Neural cell (in vitro differentiated cells): ENCODE measurements at regions not wholly inside any gene's neighbourhood (a gene's known extent, or its start where the extent isn't known, plus 50 kb on each side); places are given as distances from the start of the nearest gene placed in this dataset.

Experiments
- CTCF ChIP-seq: fragments of 450-650 bp; IDR thresholded peaks from 2 replicates; pipeline ENCODE4 v1.5.1; 2014; ENCODE audit warnings: antibody characterized with exemption, mild to moderate bottlenecking, moderate library complexity; ENCODE audit not compliant: poor library complexity, severe bottlenecking
- EP300 ChIP-seq: fragments of 450-650 bp; conservative IDR thresholded peaks from 2 replicates; pipeline ENCODE4 v1.6.1; 2014; ENCODE audit warnings: antibody characterized with exemption, mild to moderate bottlenecking, moderate library complexity; ENCODE audit not compliant: poor library complexity, severe bottlenecking
- EZH2 ChIP-seq: fragments of 200-600, 300-800 bp; shearing (Covaris generic), sonication (generic); IDR thresholded peaks from 2 replicates; pipeline ENCODE4 v1.6.1; 2014; ENCODE audit warnings: antibody characterized with exemption, low read length, borderline replicate concordance, mild to moderate bottlenecking; ENCODE audit not compliant: insufficient read depth, poor library complexity, severe bottlenecking
- MXI1 ChIP-seq: fragments of 450-650 bp; conservative IDR thresholded peaks from 2 replicates; pipeline ENCODE4 v1.6.1; 2014; ENCODE audit warnings: antibody characterized with exemption, mild to moderate bottlenecking; ENCODE audit not compliant: poor library complexity, severe bottlenecking
- POLR2AphosphoS5 ChIP-seq: IDR thresholded peaks from 2 replicates; pipeline ENCODE4 v1.6.1; 2012
- RAD21 ChIP-seq: fragments of 450-650 bp; conservative IDR thresholded peaks from 2 replicates; pipeline ENCODE4 v1.6.1; 2014; ENCODE audit warnings: antibody characterized with exemption, mild to moderate bottlenecking, moderate library complexity
- REST ChIP-seq: IDR thresholded peaks from 2 replicates; pipeline ENCODE4 v1.6.1; 2012; ENCODE audit warnings: borderline replicate concordance
- SMC3 ChIP-seq: fragments of 450-650 bp; conservative IDR thresholded peaks from 2 replicates; pipeline ENCODE4 v1.6.1; 2014; ENCODE audit warnings: antibody characterized with exemption, mild to moderate bottlenecking, moderate library complexity; ENCODE audit not compliant: poor library complexity
- TAF1 ChIP-seq: IDR thresholded peaks from 2 replicates; pipeline ENCODE4 v1.6.1; 2012; ENCODE audit warnings: low read depth

- TF ChIP-seq TAF1 (no peak), CTCF (no peak), SMC3 (no peak), RAD21 (no peak), EP300 (no peak), POLR2AphosphoS5 (no peak), REST (no peak), EZH2 (no peak), MXI1 (no peak)
Measured at GRCh38 chr17:71488851-71489250, 632.0 kb upstream of the SOX9 start.
